IPS DF 4.7 (cell line): ENCODE measurements at regions not wholly inside any gene's neighbourhood (a gene's known extent, or its start where the extent isn't known, plus 50 kb on each side); places are given as distances from the start of the nearest gene placed in this dataset.

ENCODE experiments used
- DNase-seq: peaks from one replicate; pipeline ENCODE4 v3.0.0-alpha.2; 2013; ENCODE audit warnings: low spot score; ENCODE audit errors: extremely low read depth

GRCh38 chr3:96169111-96169766 lies 645.2 kb upstream of the EPHA6 start:
- DNase-seq: no peak

GRCh38 chr3:96172917-96173316 lies 641.5 kb upstream of the EPHA6 start:
- no peak for DNase-seq

- DNase-seq: no peak
These were observed 638.9 kb upstream of the EPHA6 start for GRCh38 chr3:96175500-96175899.

GRCh38 chr3:96182756-96183155 lies 631.6 kb upstream of the EPHA6 start:
- DNase-seq: no peak

GRCh38 chr3:96183871-96184270 lies 630.5 kb upstream of the EPHA6 start:
- DNase-seq: no peak

- no peak for DNase-seq
These were observed 624.3 kb upstream of the EPHA6 start for GRCh38 chr3:96190024-96190616.

GRCh38 chr3:96192966-96193550 lies 621.3 kb upstream of the EPHA6 start:
- no peak for DNase-seq

- DNase-seq: no peak
These were observed 613.5 kb upstream of the EPHA6 start for GRCh38 chr3:96200897-96201296.

- DNase-seq: no peak
These were observed 612.9 kb upstream of the EPHA6 start for GRCh38 chr3:96201463-96201862.

GRCh38 chr3:96202181-96202580 lies 612.2 kb upstream of the EPHA6 start:
- no peak for DNase-seq

- DNase-seq: no peak
These were observed 604.7 kb upstream of the EPHA6 start for GRCh38 chr3:96209699-96210098.

- no peak for DNase-seq
These were observed 601.0 kb upstream of the EPHA6 start for GRCh38 chr3:96213393-96213792.

GRCh38 chr3:96214941-96215340 lies 599.5 kb upstream of the EPHA6 start:
- no peak for DNase-seq

- DNase-seq: no peak
These were observed 588.9 kb upstream of the EPHA6 start for GRCh38 chr3:96225494-96225893.

- DNase-seq: no peak
These were observed 580.7 kb upstream of the EPHA6 start for GRCh38 chr3:96233679-96234078.

GRCh38 chr3:96236522-96236921 lies 577.9 kb upstream of the EPHA6 start:
- no peak for DNase-seq

GRCh38 chr3:96259299-96259698 lies 555.1 kb upstream of the EPHA6 start:
- no peak for DNase-seq

GRCh38 chr3:96264701-96265100 lies 549.7 kb upstream of the EPHA6 start:
- no peak for DNase-seq

- DNase-seq: no peak
These were observed 547.8 kb upstream of the EPHA6 start for GRCh38 chr3:96266395-96267190.

- no peak for DNase-seq
These were observed 546.8 kb upstream of the EPHA6 start for GRCh38 chr3:96267577-96267976.

GRCh38 chr3:96294143-96294542 lies 520.3 kb upstream of the EPHA6 start:
- DNase-seq: peak; percentile 1

GRCh38 chr3:96300743-96301142 lies 513.7 kb upstream of the EPHA6 start:
- no peak for DNase-seq
